Progenitor cell of endocrine pancreas (in vitro differentiated cells): ENCODE measurements at regions not wholly inside any gene's neighbourhood (a gene's known extent, or its start where the extent isn't known, plus 50 kb on each side); places are given as distances from the start of the nearest gene placed in this dataset.

Experiments used
- DNase-seq: peaks from one replicate; pipeline ENCODE4 v3.0.0; 2021; ENCODE audit warnings: low spot score; ENCODE audit not compliant: unreplicated experiment
- H3K27ac Mint-ChIP-seq: 2 replicates; pipeline ENCODE4 v1.8.0; 2021; ENCODE audit warnings: mild to moderate bottlenecking, moderate library complexity, mixed read lengths
- H3K27me3 Mint-ChIP-seq: 2 replicates; pipeline ENCODE4 v1.8.0; 2021; ENCODE audit warnings: mixed read lengths
- H3K36me3 Mint-ChIP-seq: 2 replicates; pipeline ENCODE4 v1.8.0; 2022; ENCODE audit warnings: mixed read lengths; ENCODE audit not compliant: insufficient read depth
- H3K4me1 Mint-ChIP-seq: 2 replicates; pipeline ENCODE4 v1.8.0; 2021; ENCODE audit warnings: low read depth, mixed read lengths
- H3K4me3 Mint-ChIP-seq: 2 replicates; pipeline ENCODE4 v1.8.0; 2021; ENCODE audit warnings: low read depth, mild to moderate bottlenecking, moderate library complexity, mixed read lengths
- H3K9me3 Mint-ChIP-seq: 2 replicates; pipeline ENCODE4 v1.8.0; 2021; ENCODE audit warnings: low read depth, mixed read lengths
- CTCF ChIP-seq: fragments of 200-600 bp; sonication (generic); IDR thresholded peaks from one replicate; pipeline ENCODE4 v1.5.0; 2021; ENCODE audit warnings: antibody characterized with exemption, mild to moderate bottlenecking; ENCODE audit not compliant: unreplicated experiment

GRCh38 chrX:68892651-68893050, 63.8 kb downstream of the EFNB1 start:
- peaks cover 7% of the 10 kb centered on the region for H3K9me3 Mint-ChIP-seq
- no peak overlapping the region for H3K4me3 Mint-ChIP-seq
- peaks cover 2% of the 10 kb centered on the region for H3K36me3 Mint-ChIP-seq
- DNase-seq: no peak
- no peak overlapping the region for H3K27ac Mint-ChIP-seq
- TF ChIP-seq CTCF: no peak
- H3K4me1 Mint-ChIP-seq: peaks cover 4% of the 10 kb centered on the region
- peaks cover 9% of the 10 kb centered on the region for H3K27me3 Mint-ChIP-seq

GRCh38 chrX:68892134-68892533, 63.3 kb downstream of the EFNB1 start:
- TF ChIP-seq CTCF: no peak
- Mint-ChIP-seq H3K36me3 (peaks cover 2% of the 10 kb centered on the region), H3K9me3 (peaks cover 7% of the 10 kb centered on the region), H3K27me3 (peaks cover 9% of the 10 kb centered on the region), H3K4me3 (no peak overlapping the region), H3K27ac (no peak overlapping the region), H3K4me1 (peaks cover 4% of the 10 kb centered on the region)
- no peak for DNase-seq
